Astrocyte of the cerebellum (primary cell): ENCODE measurements at regions not wholly inside any gene's neighbourhood (a gene's known extent, or its start where the extent isn't known, plus 50 kb on each side); places are given as distances from the start of the nearest gene placed in this dataset.
"Not testable (repeated sequence)": the region's sequence is repeated elsewhere in the genome, so short reads cannot be mapped to it uniquely, and the experiment has no call there.

ENCODE experiments used
- DNase-seq: peaks from one replicate; pipeline ENCODE4 v3.0.0-alpha.2; 2011; ENCODE audit warnings: low read depth
- H3K4me3 ChIP-seq: 2 replicates; pipeline ENCODE4 v1.5.1; 2011; ENCODE audit warnings: mild to moderate bottlenecking, low read depth, low read length, moderate library complexity
- CTCF ChIP-seq: IDR thresholded peaks from 2 replicates; pipeline ENCODE4 v1.5.1; 2012; ENCODE audit warnings: low read length, low read depth, moderate library complexity, mild to moderate bottlenecking; ENCODE audit errors: missing control alignments
- in situ Hi-C: cut with HindIII; loops from 2 replicates; pipeline ENCODE4 v1.10.0; 2017; ENCODE audit warnings: low sequenced_read_pairs

GRCh38 chr12:131313635-131314034, 359.9 kb downstream of the ADGRD1 start:
- no peak for DNase-seq
- in situ Hi-C loops, result no loop called here
- H3K4me3 ChIP-seq, result no peak overlapping the region
- no peak for TF ChIP-seq CTCF

GRCh38 chr12:131314524-131315090, 360.9 kb downstream of the ADGRD1 start:
- no peak for DNase-seq
- no peak for TF ChIP-seq CTCF
- in situ Hi-C loops, result no loop called here
- H3K4me3 ChIP-seq, result no peak overlapping the region

GRCh38 chr12:131315601-131316000, 361.9 kb downstream of the ADGRD1 start:
- no peak overlapping the region for H3K4me3 ChIP-seq
- in situ Hi-C loops, result no loop called here
- TF ChIP-seq CTCF, result no peak
- no peak for DNase-seq

- DNase-seq, result no peak
- H3K4me3 ChIP-seq, result no peak overlapping the region
- no peak for TF ChIP-seq CTCF
- in situ Hi-C loops, result no loop called here
These were observed 362.7 kb downstream of the ADGRD1 start for GRCh38 chr12:131316388-131316787.

- in situ Hi-C loops, result no loop called here
- no peak for TF ChIP-seq CTCF
- H3K4me3 ChIP-seq, result no peak overlapping the region
- DNase-seq, result no peak
These were observed 364.5 kb downstream of the ADGRD1 start for GRCh38 chr12:131318045-131318685.

GRCh38 chr12:131321988-131322387, 368.3 kb downstream of the ADGRD1 start:
- no peak for DNase-seq
- no peak overlapping the region for H3K4me3 ChIP-seq
- no peak for TF ChIP-seq CTCF
- in situ Hi-C loops, result no loop called here

GRCh38 chr12:131322460-131322859, 368.8 kb downstream of the ADGRD1 start:
- in situ Hi-C loops, DNase-seq: not testable (repeated sequence)

More at GRCh38 chr12:131322460-131322859, 368.8 kb downstream of the ADGRD1 start:
- not testable (repeated sequence) for H3K4me3 ChIP-seq
